ENCODE measurements at regions not wholly inside any gene's neighbourhood (a gene's known extent, or its start where the extent isn't known, plus 50 kb on each side); places are given as distances from the start of the nearest gene placed in this dataset.

GRCh38 chr1:184141361-184141880 is 89.9 kb downstream of the TSEN15 start:
- no peak for DNase-seq

DNA sequence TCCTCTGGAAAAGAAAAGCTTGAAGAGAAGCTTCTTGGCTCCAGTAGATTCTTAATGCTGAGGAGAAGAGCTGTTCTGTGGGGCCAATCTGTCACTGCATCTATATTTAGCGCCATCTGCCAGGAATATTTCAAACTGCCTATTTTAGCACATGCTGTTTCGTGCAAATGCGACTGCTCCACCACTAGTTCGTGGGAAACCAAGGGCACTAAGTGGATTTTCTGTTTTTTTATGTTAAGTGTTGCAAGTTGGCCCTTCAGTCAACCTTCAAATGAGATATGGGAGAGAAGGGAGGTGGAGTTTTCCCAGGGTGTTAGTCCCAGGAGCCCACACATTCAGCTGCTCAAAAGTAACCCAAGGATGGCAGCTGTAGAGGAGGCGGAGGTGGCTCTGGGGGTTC is 91.9 kb downstream of the TSEN15 start:
- peak; percentile 58 for DNase-seq

GRCh38 chr1:184145083-184145482 is 93.6 kb downstream of the TSEN15 start:
- no peak for DNase-seq

DNA sequence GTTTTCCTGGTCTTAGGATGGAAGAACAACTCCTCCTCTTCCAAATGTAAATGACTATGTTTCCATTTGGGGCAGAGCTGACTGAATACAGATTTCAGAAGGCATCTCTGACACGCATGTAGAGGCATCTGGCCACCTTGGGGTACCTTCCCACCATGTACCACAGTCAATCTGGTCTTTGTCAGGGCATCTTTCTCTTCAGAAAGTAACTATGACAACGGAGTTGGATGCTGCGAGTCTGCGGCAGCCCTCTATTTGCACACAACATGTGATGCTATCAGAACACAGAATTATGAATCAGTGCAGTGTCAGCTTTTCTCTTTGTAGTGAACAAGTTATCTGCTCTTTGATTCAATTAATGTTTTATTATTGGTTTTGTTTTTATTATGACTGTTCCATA is 94.7 kb downstream of the TSEN15 start:
- DNase-seq: no peak

GRCh38 chr1:184150776-184151531 is 99.4 kb downstream of the TSEN15 start:
- peak; percentile 38 for DNase-seq

DNA sequence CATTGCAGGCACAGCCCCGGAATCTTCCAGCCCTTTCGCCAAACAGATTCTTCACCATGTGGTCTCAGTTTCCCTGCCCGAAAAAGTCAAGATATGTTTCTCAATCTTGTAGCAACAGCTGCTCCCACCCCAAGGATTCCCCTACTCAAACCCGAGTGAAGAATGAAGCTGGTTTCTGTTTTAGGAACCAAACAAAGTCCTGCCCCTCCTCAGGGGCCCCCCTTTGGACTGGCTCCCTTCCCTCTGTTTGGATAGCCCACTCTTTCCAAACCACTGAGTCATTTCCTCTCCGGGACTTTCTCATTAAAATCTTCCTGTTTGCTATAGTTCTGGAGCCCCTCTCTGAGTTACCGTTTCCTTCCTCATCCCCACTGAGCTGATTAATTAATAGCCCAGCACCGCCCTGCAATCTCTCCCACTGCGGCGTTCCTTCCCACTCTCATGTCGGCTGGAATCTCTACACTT is 100.9 kb downstream of the TSEN15 start:
- peak; percentile 30 for DNase-seq

DNA sequence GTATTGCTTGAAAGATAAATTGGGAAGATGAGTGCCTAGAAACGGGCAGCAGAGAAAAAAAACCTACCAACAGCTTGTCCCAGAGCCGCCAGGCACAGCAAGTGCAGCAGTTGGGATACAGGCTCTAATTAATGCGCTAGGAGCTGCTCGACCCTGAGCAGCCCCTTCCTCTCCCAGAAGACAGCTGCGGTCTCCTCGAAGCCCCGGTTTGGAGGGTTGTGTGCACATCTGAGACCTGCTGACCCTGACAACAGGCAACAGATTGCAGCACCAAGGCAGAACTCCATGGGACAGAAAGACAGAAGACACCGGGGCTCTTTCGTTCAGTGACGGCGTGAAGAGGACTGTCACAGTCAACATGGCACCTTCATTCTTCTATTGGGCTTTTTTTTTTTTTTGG is 101.4 kb downstream of the TSEN15 start:
- no peak for DNase-seq

GRCh38 chr1:184153731-184154130 is 102.2 kb downstream of the TSEN15 start:
- no peak for DNase-seq

DNA sequence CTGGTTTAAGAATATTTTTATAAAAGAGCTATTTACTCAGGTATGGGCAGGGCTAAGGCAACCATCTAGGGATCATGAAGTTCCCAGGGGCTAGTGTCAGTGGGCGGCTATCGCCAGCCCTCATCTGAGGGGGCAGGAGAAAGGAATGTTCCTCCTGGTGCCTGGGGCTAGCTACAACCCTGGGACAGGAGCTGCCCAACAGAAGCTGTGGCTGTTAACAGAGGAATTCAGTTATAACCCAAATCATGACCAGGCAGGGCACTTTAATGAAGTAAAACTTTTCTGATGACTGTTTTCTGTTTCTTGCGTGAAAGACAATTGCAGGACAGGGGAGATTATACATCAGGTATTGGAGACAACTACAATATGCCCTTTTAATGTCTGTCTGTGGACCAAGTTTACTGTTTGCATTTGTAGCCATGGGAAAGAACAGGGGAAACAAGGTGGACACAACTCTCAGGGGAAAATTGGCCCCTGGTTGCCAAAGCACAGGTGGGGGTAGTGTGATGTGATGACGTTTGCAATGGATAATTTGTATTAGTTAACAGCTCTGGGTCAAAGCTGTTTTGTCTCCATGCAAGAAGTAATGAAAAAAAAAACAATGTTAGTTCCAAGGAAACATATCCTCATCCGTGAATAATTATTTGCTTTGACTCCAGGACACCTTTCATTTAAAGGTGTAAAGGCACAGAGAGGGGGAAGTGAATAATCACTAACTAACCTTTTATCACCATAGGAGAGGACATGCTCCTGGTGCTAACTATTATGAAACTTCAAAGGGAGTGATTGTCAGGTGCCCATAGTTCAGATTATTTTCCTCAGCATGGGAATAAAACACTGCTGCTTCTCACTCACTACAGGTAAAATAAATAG is 105.2 kb downstream of the TSEN15 start:
- DNase-seq: no peak

GRCh38 chr1:184157394-184157742 is 105.8 kb downstream of the TSEN15 start:
- DNase-seq: no peak

DNA sequence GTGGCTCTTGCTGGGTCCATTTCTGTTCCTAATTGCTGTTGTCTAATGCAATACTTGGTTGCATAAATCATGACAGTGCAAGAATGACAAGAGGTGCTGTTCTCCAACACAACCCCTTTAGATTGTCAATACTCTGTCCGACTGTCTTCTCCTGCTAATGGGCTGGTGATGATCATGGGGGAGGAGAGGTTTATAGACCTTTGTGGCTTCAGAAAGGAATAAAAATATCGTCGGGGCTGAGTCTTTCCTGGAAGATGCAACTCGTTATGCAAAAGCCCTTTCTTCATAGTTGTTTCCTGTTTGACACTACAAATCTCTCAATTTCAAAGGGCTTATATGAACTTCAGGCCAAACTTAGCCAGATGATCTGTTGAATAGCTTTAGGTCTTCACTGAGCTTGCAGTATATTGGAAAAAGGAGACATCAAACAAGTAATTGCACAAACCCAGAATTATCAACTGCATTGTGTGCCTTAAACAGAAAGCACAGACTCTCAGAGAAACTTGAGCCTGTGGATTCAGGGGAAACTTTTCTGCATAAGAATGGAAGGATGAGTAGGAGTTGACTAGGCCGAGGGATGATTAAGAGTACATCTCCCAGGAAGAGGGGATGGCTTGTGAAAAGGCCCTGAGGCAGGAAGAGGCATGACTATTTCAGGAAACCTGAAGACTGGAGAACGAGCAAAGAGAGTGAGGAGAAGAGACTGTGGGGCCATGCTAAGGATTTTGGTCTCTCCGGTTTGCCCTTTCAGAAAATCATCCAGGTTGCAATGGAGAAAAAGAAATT is 107.6 kb downstream of the TSEN15 start:
- DNase-seq: no peak

DNA sequence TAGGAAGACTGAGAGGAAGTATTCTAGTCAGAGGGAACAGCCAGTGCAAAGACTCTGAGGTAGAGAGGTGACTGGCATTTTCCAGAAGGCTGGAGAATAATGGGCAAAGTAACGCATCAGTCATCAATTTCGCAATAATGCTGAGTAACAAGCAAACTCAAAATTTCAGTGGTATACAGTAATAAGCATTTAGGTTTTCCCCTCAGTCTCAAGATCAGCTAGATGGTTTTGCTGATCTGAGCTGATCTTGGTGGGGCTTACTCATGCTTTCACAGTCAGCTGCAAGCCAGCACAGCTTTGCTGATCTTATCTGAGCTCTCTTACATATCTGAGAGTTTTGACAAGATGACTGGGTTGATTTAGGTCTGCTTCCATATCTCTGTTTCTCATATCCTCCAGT is 108.7 kb downstream of the TSEN15 start:
- DNase-seq: peak; percentile 50

DNA sequence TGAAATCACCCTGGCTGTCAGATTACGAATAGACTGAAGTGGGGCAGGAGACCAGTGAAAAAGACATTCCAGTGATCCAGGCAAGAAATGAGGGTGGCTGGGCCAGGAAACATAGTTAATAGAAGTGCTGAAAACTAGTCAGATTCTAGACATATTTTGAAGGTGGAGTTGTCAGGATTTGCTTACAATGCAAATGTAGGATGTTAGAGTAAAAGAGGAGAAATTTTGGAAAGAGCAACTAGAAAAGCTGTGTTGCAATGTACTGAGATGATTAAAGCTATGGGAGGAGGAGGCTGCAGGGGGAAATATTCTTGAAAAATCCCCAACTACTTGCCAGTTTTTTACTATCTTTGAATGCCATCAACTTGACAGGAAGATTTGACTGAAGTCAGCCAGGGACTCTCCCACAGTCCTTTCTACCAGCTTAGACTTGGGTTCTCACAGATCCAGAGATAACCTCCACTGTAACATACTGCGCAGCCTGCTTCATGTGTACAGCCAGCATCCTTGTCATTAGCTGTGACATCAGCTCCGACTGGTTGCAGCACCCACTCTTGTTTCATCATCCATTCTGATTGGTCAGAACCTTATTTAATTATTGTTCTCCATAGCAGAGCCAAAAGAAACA is 109.7 kb downstream of the TSEN15 start:
- DNase-seq: peak; percentile 11

DNA sequence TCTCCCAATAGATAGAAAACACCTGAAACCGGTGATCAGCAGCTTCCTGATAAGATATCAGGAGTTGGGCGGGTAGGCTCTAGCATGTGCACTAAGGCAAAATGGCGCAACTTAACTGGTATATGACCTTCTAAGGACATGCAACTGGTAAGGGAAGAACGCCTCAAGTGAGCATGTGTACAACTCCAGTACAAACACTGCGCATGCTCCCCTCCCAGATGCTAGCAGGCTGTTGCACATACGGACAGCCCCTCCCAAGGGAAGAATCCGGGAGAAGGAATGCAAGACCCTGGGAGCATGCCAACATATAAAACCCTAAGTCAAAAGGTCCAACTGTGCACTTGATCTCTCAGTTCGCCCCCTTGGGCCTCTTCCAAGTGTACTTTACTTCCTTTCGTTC is 110.8 kb downstream of the TSEN15 start:
- peak; percentile 35 for DNase-seq

DNA sequence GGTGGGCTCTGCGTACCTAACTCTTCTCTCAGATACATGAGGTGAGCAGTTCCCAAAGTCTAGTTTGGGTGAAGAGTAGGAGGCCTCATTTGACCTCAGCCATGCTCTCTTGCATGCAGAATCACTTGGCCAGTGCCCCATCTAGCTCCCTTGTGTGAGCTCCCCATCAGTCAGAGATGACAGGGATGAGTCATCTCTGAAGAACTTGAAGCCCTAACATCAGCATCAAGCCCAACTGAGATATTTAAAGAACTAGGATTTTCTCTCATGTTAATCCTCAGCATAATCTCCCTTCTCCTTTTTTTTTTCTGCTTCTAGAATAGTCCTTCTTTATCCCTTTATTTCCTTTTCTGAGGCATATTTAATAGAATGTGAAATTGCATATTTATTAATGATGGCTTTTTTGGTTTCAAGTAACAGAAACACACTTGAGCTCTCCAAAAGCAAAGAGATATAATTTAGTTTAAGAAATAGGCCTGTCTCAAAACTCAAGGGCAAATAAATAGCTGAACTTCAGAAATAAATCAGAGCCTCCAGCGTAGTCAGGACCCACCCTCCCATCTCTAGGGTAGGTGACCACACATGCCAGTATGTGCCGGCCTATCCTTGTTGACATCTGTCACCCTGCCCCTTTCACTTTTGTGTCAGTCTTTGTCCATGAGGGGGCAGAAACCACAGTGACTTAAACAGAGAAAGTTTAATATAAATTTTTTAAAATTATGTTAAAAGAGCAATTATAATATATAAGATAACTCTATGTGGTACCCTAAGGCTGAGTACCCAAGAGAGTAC is 112.3 kb downstream of the TSEN15 start:
- peak; percentile 89 for DNase-seq

- DNase-seq: no peak
Observed at GRCh38 chr1:184164536-184164935, 113.0 kb downstream of the TSEN15 start.

DNA sequence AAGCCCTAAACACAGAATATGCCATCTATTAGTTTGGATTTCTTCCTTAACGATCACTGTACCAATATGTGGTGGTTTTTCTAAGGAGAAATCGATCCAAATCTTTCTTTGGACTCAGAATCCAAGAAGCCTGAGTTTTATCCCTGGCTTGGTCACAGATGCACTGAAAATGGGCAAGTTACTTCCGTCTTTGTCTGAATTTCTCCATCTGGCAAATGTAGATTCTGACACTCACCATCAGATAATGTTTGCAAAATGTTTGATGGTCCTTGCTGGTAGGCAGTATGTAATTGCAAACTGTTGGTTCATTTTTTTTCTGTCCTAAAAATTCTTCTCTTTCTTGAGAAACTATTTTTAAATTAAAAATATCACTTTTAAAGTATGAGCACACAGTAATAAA is 115.0 kb downstream of the TSEN15 start:
- no peak for DNase-seq

DNA sequence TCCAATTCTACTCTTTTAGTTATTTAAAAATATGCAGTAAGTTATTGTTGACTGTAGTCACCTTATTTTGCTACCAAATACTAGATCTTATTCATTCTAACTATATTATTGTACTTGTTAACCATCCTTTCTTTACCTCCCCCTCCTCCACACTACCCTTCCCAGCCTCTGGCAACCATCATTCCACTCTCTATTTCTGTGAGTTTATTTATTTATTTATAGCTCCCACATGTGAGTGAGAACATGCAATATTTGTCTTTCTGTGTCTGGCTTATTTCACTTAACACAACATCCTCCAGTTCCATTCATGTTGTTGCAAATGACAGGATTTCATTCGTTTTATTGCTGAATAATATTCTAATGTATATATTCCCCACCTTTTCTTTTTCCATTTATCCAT is 115.8 kb downstream of the TSEN15 start:
- no peak for DNase-seq

GRCh38 chr1:184170719-184171118 is 119.2 kb downstream of the TSEN15 start:
- DNase-seq: no peak

DNA sequence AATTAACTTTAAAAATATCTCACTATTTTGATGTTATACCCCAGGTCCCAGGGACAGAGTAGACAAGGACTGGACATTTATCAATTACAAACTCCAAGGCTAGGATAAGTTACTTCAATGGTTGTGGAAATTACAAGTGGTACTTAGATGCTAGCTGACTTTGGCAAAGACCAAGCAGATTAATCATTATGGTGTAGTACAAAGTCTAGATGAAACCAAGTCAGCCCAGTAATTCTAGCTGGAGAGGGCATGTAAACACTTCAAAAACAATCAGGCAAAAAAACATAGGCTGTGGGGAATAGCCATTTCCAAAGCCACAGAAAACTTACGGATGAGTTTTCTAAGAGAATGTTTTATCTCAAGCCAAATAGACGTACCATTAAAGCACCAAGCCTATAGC is 124.5 kb downstream of the TSEN15 start:
- DNase-seq: no peak

- no peak for DNase-seq
Observed at GRCh38 chr1:184181044-184181443, 129.5 kb downstream of the TSEN15 start.

DNA sequence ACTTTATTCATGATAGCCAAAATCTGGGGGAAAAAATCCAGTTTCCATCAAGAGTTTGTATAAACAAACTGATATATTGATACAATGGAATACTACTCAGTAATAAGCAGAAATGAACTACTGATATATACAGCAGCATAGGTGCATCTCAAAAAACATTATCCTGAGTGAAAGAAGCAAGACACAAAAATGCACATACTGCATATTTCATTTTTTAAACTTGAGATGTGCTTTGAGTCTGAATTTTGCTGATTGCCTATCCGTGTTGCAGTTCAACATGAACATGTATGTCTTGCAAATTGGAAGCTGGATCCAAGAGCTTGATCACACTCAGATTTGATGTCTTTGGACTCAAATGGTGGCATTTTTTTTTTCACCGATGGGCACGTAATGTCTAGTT is 132.4 kb downstream of the TSEN15 start:
- DNase-seq: no peak

Measured in fibroblast of skin of back (primary cell).